ENCODE measurements at regions not wholly inside any gene's neighbourhood (a gene's known extent, or its start where the extent isn't known, plus 50 kb on each side); places are given as distances from the start of the nearest gene placed in this dataset.

DNA sequence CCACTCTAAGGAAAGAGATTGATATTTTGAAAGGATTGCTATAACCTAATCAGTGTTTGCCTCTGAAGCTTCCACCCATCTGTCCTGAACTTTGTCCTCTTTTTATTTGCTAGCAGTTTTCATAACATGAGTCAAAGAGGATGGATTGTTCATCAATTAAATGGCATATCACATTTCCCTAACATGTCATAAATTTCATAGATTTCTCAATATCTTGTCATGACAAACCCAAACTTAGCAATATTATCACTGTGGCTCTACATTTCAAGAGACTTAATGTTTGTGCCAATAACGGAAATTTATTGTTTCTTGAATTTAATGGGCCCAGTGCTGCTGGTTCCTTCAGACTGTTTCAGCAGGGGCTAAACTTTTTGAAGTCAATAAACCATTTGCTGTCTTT is 330.3 kb downstream of the CAAP1 start:
- POLR2A ChIA-PET, result no interaction called here
- peaks cover 5% of the 10 kb centered on the region for H3K9me3 Mint-ChIP-seq
- H3K27me3 Mint-ChIP-seq, result no peaks in the 10 kb centered on the region
- DNase-seq, result no peak
- H3K36me3 Mint-ChIP-seq (ENCODE audit: low read depth), result no peaks in the 10 kb centered on the region
- H3K4me1 Mint-ChIP-seq, result no peaks in the 10 kb centered on the region
- no peak overlapping the region for H3K4me3 Mint-ChIP-seq
- CTCF ChIA-PET, result no interaction called here
- no peak overlapping the region for H3K27ac Mint-ChIP-seq

DNA sequence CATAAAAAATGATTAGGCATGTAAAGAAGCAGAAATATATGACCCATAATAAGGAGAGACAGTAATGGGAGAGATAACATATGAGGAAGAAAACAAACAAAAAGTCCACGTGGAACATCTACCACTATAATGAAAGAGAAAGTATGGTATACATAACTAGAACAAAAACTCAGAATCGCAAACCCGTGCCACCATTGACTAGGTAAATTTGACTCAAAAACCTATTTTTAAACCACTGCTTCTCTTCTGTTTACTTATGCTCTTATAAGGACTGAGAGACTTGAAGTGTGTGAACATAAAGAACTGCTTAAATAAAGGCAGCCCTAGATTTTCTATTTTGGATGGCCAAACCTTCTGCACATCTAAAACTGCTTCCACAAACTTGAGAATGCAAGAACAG is 330.7 kb downstream of the CAAP1 start:
- no peaks in the 10 kb centered on the region for H3K27me3 Mint-ChIP-seq
- POLR2A ChIA-PET, result no interaction called here
- no peak overlapping the region for H3K27ac Mint-ChIP-seq
- H3K4me3 Mint-ChIP-seq, result no peak overlapping the region
- no peak for DNase-seq
- H3K36me3 Mint-ChIP-seq (ENCODE audit: low read depth), result no peaks in the 10 kb centered on the region
- H3K9me3 Mint-ChIP-seq, result peaks cover 7% of the 10 kb centered on the region
- no peaks in the 10 kb centered on the region for H3K4me1 Mint-ChIP-seq
- CTCF ChIA-PET, result no interaction called here

DNA sequence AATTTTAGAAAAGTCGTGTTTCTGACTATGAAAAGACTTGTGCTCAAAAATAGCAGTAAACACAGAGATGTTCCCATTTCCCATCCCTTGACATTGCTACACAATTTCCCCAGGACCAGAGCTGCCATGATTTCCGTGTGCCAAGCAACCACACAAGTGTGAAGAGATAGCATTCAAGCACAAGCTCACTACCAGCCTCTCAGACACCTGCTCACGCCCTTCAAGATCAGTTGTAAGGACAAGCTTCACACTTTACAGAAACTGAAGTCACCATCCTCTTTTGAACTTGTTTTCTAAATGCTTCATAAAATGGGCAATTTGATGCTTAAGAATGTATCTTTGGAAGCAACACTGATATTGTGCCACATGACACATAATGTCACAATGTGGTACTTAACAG is 333.1 kb downstream of the CAAP1 start:
- no peak overlapping the region for H3K4me3 Mint-ChIP-seq
- H3K9me3 Mint-ChIP-seq, result peaks cover 11% of the 10 kb centered on the region
- ChIA-PET POLR2A (no interaction called here), CTCF (no interaction called here)
- H3K4me1 Mint-ChIP-seq, result no peaks in the 10 kb centered on the region
- no peak overlapping the region for H3K27ac Mint-ChIP-seq
- H3K36me3 Mint-ChIP-seq (ENCODE audit: low read depth), result no peaks in the 10 kb centered on the region
- no peaks in the 10 kb centered on the region for H3K27me3 Mint-ChIP-seq
- DNase-seq, result no peak

DNA sequence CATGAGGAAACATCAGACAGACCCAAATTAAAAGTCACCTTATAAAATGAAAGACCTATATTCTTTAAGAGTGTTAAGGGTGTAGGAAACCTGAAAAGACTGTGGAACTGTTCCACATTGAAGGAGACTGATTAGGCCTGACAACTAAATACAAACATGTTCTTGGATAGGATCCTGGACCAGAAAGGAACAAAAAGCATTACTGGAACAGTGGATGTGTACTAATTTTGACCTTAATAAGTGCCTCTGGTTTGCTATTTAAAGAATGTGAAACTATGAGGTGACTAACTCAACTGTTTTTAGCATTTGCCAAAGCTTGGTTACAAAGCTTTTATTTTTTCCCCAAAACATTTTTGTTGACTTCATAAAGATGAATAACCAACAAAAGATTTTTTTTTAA is 340.6 kb downstream of the CAAP1 start:
- H3K4me3 Mint-ChIP-seq, result no peak overlapping the region
- H3K9me3 Mint-ChIP-seq, result peaks cover 8% of the 10 kb centered on the region
- POLR2A ChIA-PET, result no interaction called here
- CTCF ChIA-PET, result no interaction called here
- H3K27me3 Mint-ChIP-seq, result no peaks in the 10 kb centered on the region
- no peaks in the 10 kb centered on the region for H3K36me3 Mint-ChIP-seq (ENCODE audit: low read depth)
- no peaks in the 10 kb centered on the region for H3K4me1 Mint-ChIP-seq
- DNase-seq, result no peak
- no peak overlapping the region for H3K27ac Mint-ChIP-seq

DNA sequence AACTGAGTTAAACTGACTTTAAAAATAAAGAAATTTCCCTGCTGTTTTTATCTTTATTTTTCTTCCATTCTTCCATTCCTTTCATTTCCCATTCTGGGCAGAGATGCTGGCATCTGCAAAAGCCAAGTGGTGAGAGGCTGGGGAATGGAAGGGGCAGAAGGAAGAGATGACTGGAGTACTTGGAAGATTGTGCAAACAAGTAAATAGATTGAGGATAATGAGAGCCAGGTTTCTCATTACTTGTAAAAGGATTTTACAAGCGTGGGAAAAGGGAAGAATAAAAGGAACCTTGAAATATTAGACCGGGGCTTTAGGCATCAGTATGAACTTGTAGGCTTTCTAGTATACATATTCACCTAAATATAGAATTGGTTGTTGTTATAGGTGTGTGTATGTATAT is 341.2 kb downstream of the CAAP1 start:
- Mint-ChIP-seq H3K9me3 (peaks cover 8% of the 10 kb centered on the region), H3K27ac (no peak overlapping the region), H3K36me3 (ENCODE audit: low read depth) (no peaks in the 10 kb centered on the region), H3K4me3 (no peak overlapping the region), H3K27me3 (no peaks in the 10 kb centered on the region), H3K4me1 (no peaks in the 10 kb centered on the region)
- ChIA-PET POLR2A (no interaction called here), CTCF (no interaction called here)
- no peak for DNase-seq

DNA sequence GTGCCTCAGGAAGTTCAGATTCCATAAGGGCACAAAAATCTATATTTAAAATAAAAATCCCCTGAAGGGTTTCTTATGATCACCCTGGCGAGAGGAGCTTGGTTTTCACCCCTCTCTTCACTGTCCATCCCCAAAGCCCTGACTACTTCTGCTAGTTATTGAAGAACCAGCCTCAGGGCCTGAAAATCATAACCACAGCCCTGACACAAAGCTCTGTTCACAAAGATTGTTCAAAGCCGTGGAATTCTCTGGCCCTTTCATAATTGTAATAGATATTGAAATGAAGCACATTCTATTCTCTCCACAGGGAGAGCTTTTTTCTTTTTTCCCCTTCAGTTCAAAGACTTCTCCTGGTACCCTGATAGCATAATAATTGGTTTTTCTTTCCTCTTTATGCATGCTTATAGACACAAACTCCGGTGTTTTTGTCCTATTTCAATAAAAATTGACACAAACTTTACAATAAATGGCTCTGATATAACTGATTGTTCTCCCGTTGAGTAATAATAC is 343.8 kb downstream of the CAAP1 start:
- POLR2A ChIA-PET, result no interaction called here

DNA sequence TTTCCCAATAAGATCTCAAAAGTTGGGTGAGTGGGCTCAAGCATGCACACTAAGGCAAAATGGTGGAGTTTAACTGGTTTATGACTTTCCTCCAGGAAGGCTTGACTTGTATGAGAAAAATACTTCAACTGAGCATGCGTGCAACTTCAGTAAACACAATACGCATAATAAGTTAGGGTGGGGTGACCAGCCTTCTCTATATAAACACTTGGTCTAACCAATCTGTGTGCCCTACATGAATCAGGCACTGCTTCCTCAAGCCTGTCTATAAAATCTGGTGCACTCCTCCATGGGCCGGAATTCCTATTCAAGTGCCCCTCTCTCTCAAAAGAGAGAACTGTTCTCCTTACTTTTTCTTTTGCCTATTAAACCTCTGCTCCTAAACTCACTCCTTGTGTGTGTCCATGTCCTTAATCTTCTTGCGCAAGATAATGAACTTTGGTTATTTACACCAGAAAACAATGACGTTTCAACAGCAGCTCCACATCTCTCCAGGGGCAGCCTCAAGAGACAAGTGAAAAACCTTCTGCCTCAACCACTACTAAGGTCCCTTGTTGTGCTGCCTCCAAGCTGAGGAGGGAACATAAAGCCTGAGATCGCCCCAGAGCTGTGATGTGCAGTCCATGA is 352.6 kb downstream of the CAAP1 start:
- ChIA-PET POLR2A (no interaction called here), CTCF (no interaction called here)
- Mint-ChIP-seq H3K4me3 (no peak overlapping the region), H3K9me3 (peaks cover 2% of the 10 kb centered on the region), H3K4me1 (no peaks in the 10 kb centered on the region), H3K36me3 (ENCODE audit: low read depth) (no peaks in the 10 kb centered on the region), H3K27ac (no peak overlapping the region), H3K27me3 (no peaks in the 10 kb centered on the region)
- no peak for DNase-seq

More for the DNA sequence above, 343.8 kb downstream of the CAAP1 start:
- no peak for DNase-seq
- CTCF ChIA-PET, result no interaction called here
- no peaks in the 10 kb centered on the region for H3K4me1 Mint-ChIP-seq
- no peaks in the 10 kb centered on the region for H3K27me3 Mint-ChIP-seq
- H3K4me3 Mint-ChIP-seq, result no peak overlapping the region
- H3K36me3 Mint-ChIP-seq (ENCODE audit: low read depth), result no peaks in the 10 kb centered on the region
- peaks cover 2% of the 10 kb centered on the region for H3K9me3 Mint-ChIP-seq
- H3K27ac Mint-ChIP-seq, result no peak overlapping the region

DNA sequence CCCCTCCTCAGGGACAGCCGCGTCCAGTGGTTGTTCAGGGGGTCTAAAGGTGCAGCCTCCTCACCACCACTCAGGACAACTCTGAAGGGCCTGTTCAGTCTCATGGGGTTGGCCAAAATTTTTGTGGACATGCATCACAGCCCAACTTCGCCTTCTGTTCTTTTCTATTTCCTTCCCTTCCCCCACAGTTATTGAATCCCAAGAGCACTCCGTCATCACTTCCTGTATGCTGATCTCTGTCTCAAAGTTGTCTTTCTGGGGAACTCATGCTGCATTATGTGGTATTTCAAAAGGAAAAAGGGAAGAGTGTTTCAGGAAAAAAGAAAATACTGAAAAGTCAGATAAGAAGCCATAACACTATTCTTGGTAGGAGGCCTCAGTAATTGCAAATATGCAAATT is 355.4 kb downstream of the CAAP1 start:
- ChIA-PET POLR2A (no interaction called here), CTCF (no interaction called here)

DNA sequence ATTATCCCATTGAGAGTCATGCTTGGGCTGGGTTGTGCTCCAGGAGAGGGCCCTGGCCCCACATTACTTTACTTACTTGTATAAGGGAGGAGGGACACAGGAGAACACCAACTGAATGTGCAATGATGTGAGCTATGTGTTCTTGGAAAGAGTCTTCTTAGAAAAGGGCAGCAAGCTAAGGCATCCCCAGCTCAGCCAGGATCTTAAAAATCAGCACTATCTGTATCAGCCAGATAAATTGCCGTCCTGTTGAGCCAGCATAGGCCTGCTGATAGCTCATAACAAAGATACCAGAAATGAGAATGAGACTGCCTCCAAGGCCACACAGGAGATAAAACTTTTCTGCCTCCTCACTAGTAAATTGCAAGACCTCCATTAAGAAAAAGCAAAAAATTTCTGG is 357.5 kb downstream of the CAAP1 start:
- POLR2A ChIA-PET, result no interaction called here
- Mint-ChIP-seq H3K9me3 (no peaks in the 10 kb centered on the region), H3K4me3 (no peak overlapping the region), H3K27ac (no peak overlapping the region), H3K27me3 (no peaks in the 10 kb centered on the region), H3K36me3 (ENCODE audit: low read depth) (no peaks in the 10 kb centered on the region), H3K4me1 (no peaks in the 10 kb centered on the region)
- CTCF ChIA-PET, result no interaction called here
- DNase-seq, result no peak

More for the DNA sequence above, 355.4 kb downstream of the CAAP1 start:
- DNase-seq, result no peak
- H3K36me3 Mint-ChIP-seq (ENCODE audit: low read depth), result no peaks in the 10 kb centered on the region
- H3K27me3 Mint-ChIP-seq, result no peaks in the 10 kb centered on the region
- H3K27ac Mint-ChIP-seq, result no peak overlapping the region
- no peaks in the 10 kb centered on the region for H3K4me1 Mint-ChIP-seq
- no peak overlapping the region for H3K4me3 Mint-ChIP-seq
- peaks cover 2% of the 10 kb centered on the region for H3K9me3 Mint-ChIP-seq

DNA sequence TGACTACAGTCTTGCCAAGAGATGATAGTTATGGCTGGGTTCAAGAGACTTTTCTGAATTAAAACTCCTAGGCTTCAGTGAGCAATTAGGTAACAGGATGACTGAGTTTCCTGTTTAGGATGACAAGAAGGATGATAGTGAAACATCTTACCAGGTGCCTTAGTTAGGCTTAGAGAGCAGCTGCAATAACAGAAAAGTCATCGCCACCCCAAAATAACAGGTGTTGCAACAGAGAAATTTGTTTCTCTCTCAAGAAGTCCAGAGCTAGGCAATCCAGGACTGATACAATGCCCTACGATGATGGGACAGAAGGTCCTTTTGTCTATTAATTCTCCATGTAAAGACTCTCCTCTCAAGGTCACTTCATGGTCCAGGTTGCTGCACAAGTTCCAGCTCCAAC is 361.8 kb downstream of the CAAP1 start:
- CTCF ChIA-PET, result no interaction called here
- Mint-ChIP-seq H3K4me1 (no peaks in the 10 kb centered on the region), H3K36me3 (ENCODE audit: low read depth) (no peaks in the 10 kb centered on the region), H3K27ac (no peak overlapping the region), H3K27me3 (no peaks in the 10 kb centered on the region), H3K4me3 (no peak overlapping the region), H3K9me3 (no peaks in the 10 kb centered on the region)
- POLR2A ChIA-PET, result no interaction called here
- DNase-seq, result no peak

DNA sequence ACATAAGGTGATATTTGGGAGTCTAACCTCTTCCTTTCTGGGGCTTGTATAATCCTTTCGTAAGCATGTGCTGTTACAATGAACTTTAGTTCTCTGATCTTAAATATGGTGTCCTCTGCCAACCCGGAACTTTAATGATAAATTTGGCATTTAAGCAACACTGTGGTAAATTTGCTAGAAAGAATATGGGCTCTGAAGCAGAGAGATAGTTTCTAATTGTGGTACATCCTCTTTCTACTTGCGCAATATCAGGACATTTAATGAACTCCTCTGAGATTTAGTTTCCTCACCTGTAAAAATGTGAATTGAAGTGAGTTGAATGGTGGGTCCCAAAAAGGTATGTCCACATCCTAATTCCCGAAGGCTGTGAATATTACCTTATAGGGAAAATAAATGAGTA is 364.7 kb downstream of the CAAP1 start:
- Mint-ChIP-seq H3K4me3 (no peak overlapping the region), H3K4me1 (no peaks in the 10 kb centered on the region), H3K27ac (no peak overlapping the region), H3K9me3 (no peaks in the 10 kb centered on the region), H3K27me3 (no peaks in the 10 kb centered on the region), H3K36me3 (ENCODE audit: low read depth) (no peaks in the 10 kb centered on the region)
- no peak for DNase-seq
- ChIA-PET CTCF (no interaction called here), POLR2A (no interaction called here)

DNA sequence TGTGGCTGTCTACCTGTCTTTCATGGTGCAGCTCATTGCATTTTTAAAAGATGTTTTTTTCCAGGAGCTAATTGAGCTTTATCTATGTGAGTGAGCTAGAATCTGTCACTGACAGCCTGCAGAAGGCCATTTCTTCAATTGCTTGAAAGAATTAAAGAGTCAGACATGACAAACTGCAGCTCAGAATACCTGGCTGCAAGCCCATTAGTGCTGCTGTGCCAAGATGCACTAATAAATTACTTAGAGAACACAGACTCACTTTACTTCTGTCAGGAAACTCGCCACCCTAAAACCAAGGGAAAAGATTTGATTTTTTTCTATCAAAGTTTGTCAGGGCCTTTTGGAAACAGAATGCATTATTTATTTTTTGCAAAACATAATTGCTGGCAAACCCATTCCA is 368.3 kb downstream of the CAAP1 start:
- no peak for DNase-seq
- Mint-ChIP-seq H3K4me1 (no peaks in the 10 kb centered on the region), H3K4me3 (no peak overlapping the region), H3K27me3 (no peaks in the 10 kb centered on the region), H3K9me3 (peaks cover 5% of the 10 kb centered on the region), H3K27ac (no peak overlapping the region), H3K36me3 (ENCODE audit: low read depth) (no peaks in the 10 kb centered on the region)
- ChIA-PET POLR2A (no interaction called here), CTCF (no interaction called here)

DNA sequence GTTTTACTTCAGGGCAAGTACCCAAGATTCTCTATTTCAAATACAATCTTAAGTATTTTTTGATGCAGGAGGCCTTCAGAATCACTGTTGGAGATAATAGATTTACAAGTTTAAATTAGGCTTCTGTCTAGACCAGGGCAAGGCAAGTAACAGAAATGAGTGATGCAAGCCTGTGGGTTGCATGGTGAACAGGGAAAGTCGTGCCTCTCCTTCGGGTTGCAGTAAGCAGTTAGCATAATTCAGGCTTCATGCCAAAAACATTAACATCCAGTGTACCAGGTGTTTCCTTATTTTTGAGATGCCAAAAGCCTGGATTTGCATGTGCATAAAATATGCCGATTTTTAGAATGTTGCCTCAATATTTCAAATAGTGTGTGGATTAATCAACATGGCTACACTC is 369.0 kb downstream of the CAAP1 start:
- CTCF ChIA-PET, result no interaction called here

DNA sequence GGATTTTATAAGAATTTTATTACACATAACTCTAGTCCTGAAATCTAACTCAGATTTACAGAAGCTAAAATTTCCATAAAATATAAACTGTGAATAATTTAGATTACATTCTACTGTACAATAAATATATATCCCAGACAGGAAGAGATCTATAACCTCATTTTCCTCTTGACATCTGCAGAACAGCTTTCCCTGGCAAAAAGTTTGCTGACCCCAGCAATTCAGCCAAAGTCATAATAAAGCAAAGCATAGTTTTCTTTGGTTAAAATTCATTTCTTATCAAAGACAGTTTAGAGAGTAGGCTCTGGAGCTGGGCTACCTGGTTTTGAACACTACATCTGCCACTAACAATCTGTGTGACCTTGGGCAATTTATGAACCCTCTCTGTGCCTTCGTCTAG is 372.5 kb downstream of the CAAP1 start:
- H3K4me1 Mint-ChIP-seq, result no peaks in the 10 kb centered on the region
- no peak overlapping the region for H3K4me3 Mint-ChIP-seq
- ChIA-PET POLR2A (no interaction called here), CTCF (no interaction called here)
- no peaks in the 10 kb centered on the region for H3K27me3 Mint-ChIP-seq
- peaks cover 5% of the 10 kb centered on the region for H3K9me3 Mint-ChIP-seq
- H3K27ac Mint-ChIP-seq, result no peak overlapping the region
- DNase-seq, result no peak
- H3K36me3 Mint-ChIP-seq (ENCODE audit: low read depth), result no peaks in the 10 kb centered on the region

More for the DNA sequence above, 369.0 kb downstream of the CAAP1 start:
- Mint-ChIP-seq H3K27me3 (no peaks in the 10 kb centered on the region), H3K4me3 (no peak overlapping the region), H3K9me3 (peaks cover 5% of the 10 kb centered on the region), H3K36me3 (ENCODE audit: low read depth) (no peaks in the 10 kb centered on the region), H3K4me1 (no peaks in the 10 kb centered on the region), H3K27ac (no peak overlapping the region)
- POLR2A ChIA-PET, result no interaction called here
- no peak for DNase-seq

Data from activated CD4-positive, alpha-beta memory T cell treated with anti-CD3 and anti-CD28 coated beads, Interleukin-2, amount 10 ng/mL, durations not matched to agents 7 days and 5 days (primary cell).